RKO (cell line): ENCODE measurements at regions not wholly inside any gene's neighbourhood (a gene's known extent, or its start where the extent isn't known, plus 50 kb on each side); places are given as distances from the start of the nearest gene placed in this dataset.

Experiments
- DNase-seq: peaks from one replicate; pipeline ENCODE4 v3.0.0-alpha.2; 2016; ENCODE audit warnings: low spot score

- no peak for DNase-seq
These were observed 131.4 kb upstream of the EPHA7 start for GRCh38 chr6:93550551-93551276.

GRCh38 chr6:93549868-93550267 is 130.5 kb upstream of the EPHA7 start:
- no peak for DNase-seq

- DNase-seq: no peak
These were observed 105.5 kb upstream of the EPHA7 start for GRCh38 chr6:93524671-93525451.

GRCh38 chr6:93523365-93523764 is 104.0 kb upstream of the EPHA7 start:
- DNase-seq: no peak

- no peak for DNase-seq
These were observed 97.1 kb upstream of the EPHA7 start for GRCh38 chr6:93516441-93516840.

- DNase-seq: no peak
These were observed 96.4 kb upstream of the EPHA7 start for GRCh38 chr6:93515736-93516135.

GRCh38 chr6:93498713-93499112 is 79.4 kb upstream of the EPHA7 start:
- DNase-seq: no peak

- peak; percentile 64 for DNase-seq
These were observed 77.2 kb upstream of the EPHA7 start for GRCh38 chr6:93496548-93496947.

- DNase-seq: no peak
These were observed 74.7 kb upstream of the EPHA7 start for GRCh38 chr6:93494057-93494456.

GRCh38 chr6:93474733-93475179 is 55.4 kb upstream of the EPHA7 start:
- no peak for DNase-seq

- no peak for DNase-seq
These were observed 51.9 kb upstream of the EPHA7 start for GRCh38 chr6:93471281-93471680.
